ENCODE measurements at regions not wholly inside any gene's neighbourhood (a gene's known extent, or its start where the extent isn't known, plus 50 kb on each side); places are given as distances from the start of the nearest gene placed in this dataset.

- no peak for TF ChIP-seq CTCF (IDR thresholded peaks at IDR 0.05)
- intact Hi-C loops (cut with DNase I; ENCODE audit: low total_unique reads): no loop called here
- no peaks in the 10 kb centered on the region for H3K27me3 ChIP-seq
- no peak overlapping the region for H3K4me3 ChIP-seq
- no peak for DNase-seq
- no peaks in the 10 kb centered on the region for H3K36me3 ChIP-seq
- H3K4me1 ChIP-seq: no peaks in the 10 kb centered on the region
- no peak overlapping the region for H3K27ac ChIP-seq
- no peaks in the 10 kb centered on the region for H3K9me3 ChIP-seq
Measured at GRCh38 chr11:128234143-128234542, 353.2 kb downstream of the ETS1 start.

- Histone ChIP-seq H3K27ac (no peak overlapping the region), H3K4me3 (no peak overlapping the region), H3K4me1 (no peaks in the 10 kb centered on the region), H3K36me3 (no peaks in the 10 kb centered on the region), H3K9me3 (no peaks in the 10 kb centered on the region), H3K27me3 (no peaks in the 10 kb centered on the region)
- DNase-seq: no peak
- intact Hi-C loops (cut with DNase I; ENCODE audit: low total_unique reads): no loop called here
- no peak for TF ChIP-seq CTCF (IDR thresholded peaks at IDR 0.05)
Measured at GRCh38 chr11:128232588-128232987, 354.8 kb downstream of the ETS1 start.

GRCh38 chr11:128231845-128232410 is 355.4 kb downstream of the ETS1 start:
- DNase-seq: no peak
- Histone ChIP-seq H3K36me3 (no peaks in the 10 kb centered on the region), H3K4me1 (no peaks in the 10 kb centered on the region), H3K4me3 (no peak overlapping the region), H3K9me3 (no peaks in the 10 kb centered on the region), H3K27ac (no peak overlapping the region), H3K27me3 (no peaks in the 10 kb centered on the region)
- intact Hi-C loops (cut with DNase I; ENCODE audit: low total_unique reads): no loop called here
- no peak for TF ChIP-seq CTCF (IDR thresholded peaks at IDR 0.05)

- Histone ChIP-seq H3K4me3 (no peak overlapping the region), H3K4me1 (no peaks in the 10 kb centered on the region), H3K27ac (no peak overlapping the region), H3K27me3 (peaks cover 0 to under 1% of the 10 kb centered on the region in 2 donors), H3K9me3 (no peaks in the 10 kb centered on the region), H3K36me3 (no peaks in the 10 kb centered on the region)
- intact Hi-C loops (cut with DNase I; ENCODE audit: low total_unique reads): no loop called here
- TF ChIP-seq CTCF (IDR thresholded peaks at IDR 0.05): no peak
- no peak for DNase-seq
Measured at GRCh38 chr11:128227466-128227865, 359.9 kb downstream of the ETS1 start.

GRCh38 chr11:128226106-128226716 is 361.1 kb downstream of the ETS1 start:
- Histone ChIP-seq H3K27me3 (peaks cover 0 to 3% of the 10 kb centered on the region in 2 donors), H3K27ac (no peak overlapping the region), H3K9me3 (no peaks in the 10 kb centered on the region), H3K36me3 (no peaks in the 10 kb centered on the region), H3K4me3 (no peak overlapping the region), H3K4me1 (no peaks in the 10 kb centered on the region)
- intact Hi-C loops (cut with DNase I; ENCODE audit: low total_unique reads): no loop called here
- no peak for TF ChIP-seq CTCF (IDR thresholded peaks at IDR 0.05)
- no peak for DNase-seq

Data from tibial artery (tissue), 4 donors.